ENCODE measurements at regions not wholly inside any gene's neighbourhood (a gene's known extent, or its start where the extent isn't known, plus 50 kb on each side); places are given as distances from the start of the nearest gene placed in this dataset.
"Not testable (repeated sequence)": the region's sequence is repeated elsewhere in the genome, so short reads cannot be mapped to it uniquely, and the experiment has no call there.

DNA sequence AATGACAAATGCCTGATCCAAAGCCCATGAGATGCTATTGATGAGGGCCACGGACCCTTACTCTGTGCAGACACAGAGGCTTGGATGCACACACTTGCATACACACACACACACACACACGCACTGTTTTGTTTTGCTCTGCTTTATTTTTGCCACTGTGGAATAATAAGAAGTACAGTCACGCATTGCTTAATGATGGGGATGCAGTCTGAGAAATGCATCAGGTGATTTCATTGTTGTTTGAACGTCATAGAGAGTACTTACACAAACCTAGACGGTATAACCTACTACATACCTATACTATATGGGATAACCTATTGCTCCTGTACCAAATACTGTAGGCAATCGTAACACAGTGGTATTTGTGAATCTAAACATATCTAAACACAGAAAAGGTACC is 104.4 kb downstream of the RHOU start:
- TF ChIP-seq POU2F2 (IDR thresholded peaks at IDR 0.05; ENCODE audit: low read depth, low read length) (no peak), PAX5 (IDR thresholded peaks at IDR 0.05; ENCODE audit: insufficient read depth, low read length, severe bottlenecking) (no peak), TAF1 (IDR thresholded peaks at IDR 0.05; ENCODE audit: low read depth, low read length) (no peak), SPI1 (IDR thresholded peaks at IDR 0.05; ENCODE audit: low read depth, low read length) (no peak), POLR2A (IDR thresholded peaks at IDR 0.05; ENCODE audit: low read depth, low read length) (no peak), POLR2AphosphoS5 (IDR thresholded peaks at IDR 0.05; ENCODE audit: low read depth, low read length) (no peak)
- FAIRE-seq (no peak), DNase-seq (ENCODE audit: insufficient read length, low spot score) (no peak)

- FAIRE-seq: no peak
Observed at GRCh38 chr1:228841632-228842031, 106.4 kb downstream of the RHOU start.

DNA sequence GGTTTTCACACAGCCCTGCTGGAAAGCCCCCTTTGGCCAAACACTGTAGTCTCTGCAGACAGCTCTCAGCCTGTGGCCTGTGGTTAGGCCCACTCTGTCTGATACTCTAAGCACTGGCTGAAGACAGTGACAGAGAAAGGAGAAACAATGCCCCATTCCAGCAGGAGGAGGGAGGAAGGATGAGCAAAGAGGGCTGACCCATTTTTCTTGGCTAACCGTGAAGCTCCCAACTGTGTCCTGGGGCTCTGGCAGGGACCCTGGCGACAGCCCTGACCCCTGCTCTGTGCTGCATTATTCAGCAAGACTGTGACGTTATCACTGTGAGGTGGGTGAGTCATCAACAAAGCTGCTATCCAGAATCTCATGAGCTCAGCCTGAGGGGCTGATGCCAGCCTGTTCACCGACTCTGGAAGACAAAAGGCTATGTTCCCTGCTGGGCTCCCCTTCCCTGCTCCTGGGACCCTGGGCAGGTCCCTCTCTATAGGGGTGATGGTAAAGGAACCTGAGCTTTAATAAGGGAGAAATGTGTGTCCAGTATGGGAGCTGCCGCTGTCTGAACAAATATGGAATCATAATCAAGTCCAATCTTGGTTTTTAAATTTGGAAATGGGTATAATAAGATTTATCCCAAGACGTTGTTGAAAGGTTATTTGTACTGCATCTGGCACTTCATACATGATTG is 107.0 kb downstream of the RHOU start:
- TF ChIP-seq POLR2A (IDR thresholded peaks at IDR 0.05; ENCODE audit: low read depth, low read length): no peak
- TF ChIP-seq TAF1 (IDR thresholded peaks at IDR 0.05; ENCODE audit: low read depth, low read length): no peak
- TF ChIP-seq POLR2AphosphoS5 (IDR thresholded peaks at IDR 0.05; ENCODE audit: low read depth, low read length): no peak
- no peak for TF ChIP-seq PAX5 (IDR thresholded peaks at IDR 0.05; ENCODE audit: insufficient read depth, low read length, severe bottlenecking)
- no peak for TF ChIP-seq POU2F2 (IDR thresholded peaks at IDR 0.05; ENCODE audit: low read depth, low read length)
- no peak for TF ChIP-seq SPI1 (IDR thresholded peaks at IDR 0.05; ENCODE audit: low read depth, low read length)
- DNase-seq (ENCODE audit: insufficient read length, low spot score): no peak
- FAIRE-seq: no peak

More at GRCh38 chr1:228841632-228842031, 106.4 kb downstream of the RHOU start:
- TF ChIP-seq POU2F2 (IDR thresholded peaks at IDR 0.05; ENCODE audit: low read depth, low read length) (no peak), SPI1 (IDR thresholded peaks at IDR 0.05; ENCODE audit: low read depth, low read length) (no peak), POLR2A (IDR thresholded peaks at IDR 0.05; ENCODE audit: low read depth, low read length) (no peak), PAX5 (IDR thresholded peaks at IDR 0.05; ENCODE audit: insufficient read depth, low read length, severe bottlenecking) (no peak), TAF1 (IDR thresholded peaks at IDR 0.05; ENCODE audit: low read depth, low read length) (no peak), POLR2AphosphoS5 (IDR thresholded peaks at IDR 0.05; ENCODE audit: low read depth, low read length) (no peak)
- no peak for DNase-seq (ENCODE audit: insufficient read length, low spot score)

DNA sequence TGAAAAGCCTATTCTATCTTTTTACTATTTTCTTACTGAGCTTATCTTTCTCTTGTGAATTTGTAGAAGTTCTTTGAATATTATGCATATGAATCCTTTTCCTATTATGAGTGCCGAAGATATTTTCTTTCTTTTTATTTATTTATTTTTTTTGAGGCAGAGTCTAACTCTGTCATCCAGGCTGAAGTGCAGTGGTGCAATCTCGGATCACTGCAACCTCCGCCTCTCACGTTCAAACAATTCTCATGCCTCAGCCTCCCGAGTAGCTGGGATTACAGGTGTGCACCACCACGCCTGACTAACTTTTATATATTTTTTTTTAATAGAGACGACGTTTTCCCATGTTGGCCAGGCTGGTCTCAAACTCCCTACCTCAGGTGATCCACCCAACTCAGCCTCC is 109.8 kb downstream of the RHOU start:
- DNase-seq (ENCODE audit: insufficient read length, low spot score) (no peak), FAIRE-seq (no peak)
- TF ChIP-seq SPI1 (IDR thresholded peaks at IDR 0.05; ENCODE audit: low read depth, low read length) (no peak), POLR2AphosphoS5 (IDR thresholded peaks at IDR 0.05; ENCODE audit: low read depth, low read length) (no peak), TAF1 (IDR thresholded peaks at IDR 0.05; ENCODE audit: low read depth, low read length) (no peak), POLR2A (IDR thresholded peaks at IDR 0.05; ENCODE audit: low read depth, low read length) (no peak), POU2F2 (IDR thresholded peaks at IDR 0.05; ENCODE audit: low read depth, low read length) (no peak), PAX5 (IDR thresholded peaks at IDR 0.05; ENCODE audit: insufficient read depth, low read length, severe bottlenecking) (no peak)

DNA sequence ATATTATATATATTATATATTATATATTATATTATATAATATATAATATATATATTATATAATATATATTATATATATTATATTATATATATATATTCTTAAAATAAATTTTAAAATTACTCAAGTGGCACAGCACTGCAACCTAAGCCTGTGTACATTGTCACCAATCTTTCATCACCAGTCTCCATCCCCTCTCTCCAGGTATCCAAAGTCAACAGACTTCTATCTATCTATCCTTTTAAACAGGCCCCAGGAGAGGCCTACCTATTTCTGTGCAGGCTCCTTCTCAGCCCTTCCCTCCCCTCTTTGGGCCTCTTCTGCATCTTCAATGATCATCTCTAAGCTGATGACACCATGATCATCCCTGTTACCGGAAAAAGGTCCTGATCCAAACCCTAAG is 111.7 kb downstream of the RHOU start:
- TF ChIP-seq PAX5 (IDR thresholded peaks at IDR 0.05; ENCODE audit: insufficient read depth, low read length, severe bottlenecking) (no peak), POLR2A (IDR thresholded peaks at IDR 0.05; ENCODE audit: low read depth, low read length) (no peak), SPI1 (IDR thresholded peaks at IDR 0.05; ENCODE audit: low read depth, low read length) (no peak), POLR2AphosphoS5 (IDR thresholded peaks at IDR 0.05; ENCODE audit: low read depth, low read length) (no peak), POU2F2 (IDR thresholded peaks at IDR 0.05; ENCODE audit: low read depth, low read length) (no peak), TAF1 (IDR thresholded peaks at IDR 0.05; ENCODE audit: low read depth, low read length) (no peak)
- DNase-seq (ENCODE audit: insufficient read length, low spot score) (no peak), FAIRE-seq (no peak)

GRCh38 chr1:228847451-228847850 is 112.2 kb downstream of the RHOU start:
- not testable (repeated sequence) for FAIRE-seq; DNase-seq (ENCODE audit: insufficient read length, low spot score)

- TF ChIP-seq PAX5 (IDR thresholded peaks at IDR 0.05; ENCODE audit: insufficient read depth, low read length, severe bottlenecking) (no peak), TAF1 (IDR thresholded peaks at IDR 0.05; ENCODE audit: low read depth, low read length) (no peak), POU2F2 (IDR thresholded peaks at IDR 0.05; ENCODE audit: low read depth, low read length) (no peak), SPI1 (IDR thresholded peaks at IDR 0.05; ENCODE audit: low read depth, low read length) (no peak), POLR2AphosphoS5 (IDR thresholded peaks at IDR 0.05; ENCODE audit: low read depth, low read length) (no peak), POLR2A (IDR thresholded peaks at IDR 0.05; ENCODE audit: low read depth, low read length) (no peak)
- no peak for FAIRE-seq
Observed at GRCh38 chr1:228848406-228848805, 113.1 kb downstream of the RHOU start.

GRCh38 chr1:228849011-228849541 is 113.8 kb downstream of the RHOU start:
- no peak for FAIRE-seq

More at GRCh38 chr1:228848406-228848805, 113.1 kb downstream of the RHOU start:
- no peak for DNase-seq (ENCODE audit: insufficient read length, low spot score)

GRCh38 chr1:228850141-228851100 is 115.1 kb downstream of the RHOU start:
- no peak for FAIRE-seq
- DNase-seq (ENCODE audit: insufficient read length, low spot score): no peak
- no peak for TF ChIP-seq PAX5 (IDR thresholded peaks at IDR 0.05; ENCODE audit: insufficient read depth, low read length, severe bottlenecking)
- TF ChIP-seq POLR2AphosphoS5 (IDR thresholded peaks at IDR 0.05; ENCODE audit: low read depth, low read length): no peak
- TF ChIP-seq SPI1 (IDR thresholded peaks at IDR 0.05; ENCODE audit: low read depth, low read length): no peak
- TF ChIP-seq POU2F2 (IDR thresholded peaks at IDR 0.05; ENCODE audit: low read depth, low read length): no peak
- TF ChIP-seq TAF1 (IDR thresholded peaks at IDR 0.05; ENCODE audit: low read depth, low read length): no peak
- TF ChIP-seq POLR2A (IDR thresholded peaks at IDR 0.05; ENCODE audit: low read depth, low read length): no peak

More at GRCh38 chr1:228849011-228849541, 113.8 kb downstream of the RHOU start:
- no peak for DNase-seq (ENCODE audit: insufficient read length, low spot score)
- TF ChIP-seq PAX5 (IDR thresholded peaks at IDR 0.05; ENCODE audit: insufficient read depth, low read length, severe bottlenecking): no peak

All from GM12891 (cell line).